Glutamatergic neuron (in vitro differentiated cells): ENCODE measurements at regions not wholly inside any gene's neighbourhood (a gene's known extent, or its start where the extent isn't known, plus 50 kb on each side); places are given as distances from the start of the nearest gene placed in this dataset.

Experiments used
- DNase-seq: peaks from one replicate; pipeline ENCODE4 v3.0.0; 2022
- H3K27ac Mint-ChIP-seq: one replicate; pipeline ENCODE4 v1.8.0; 2020; ENCODE audit warnings: mild to moderate bottlenecking, mixed read lengths, inconsistent platforms; ENCODE audit not compliant: unreplicated experiment
- H3K27me3 Mint-ChIP-seq: one replicate; pipeline ENCODE4 v1.8.0; 2020; ENCODE audit warnings: mild to moderate bottlenecking, moderate library complexity, mixed read lengths, inconsistent platforms; ENCODE audit not compliant: unreplicated experiment
- H3K36me3 Mint-ChIP-seq: one replicate; pipeline ENCODE4 v1.8.0; 2020; ENCODE audit warnings: mild to moderate bottlenecking, mixed read lengths, inconsistent platforms; ENCODE audit not compliant: unreplicated experiment
- H3K4me1 Mint-ChIP-seq: one replicate; pipeline ENCODE4 v1.8.0; 2020; ENCODE audit warnings: mild to moderate bottlenecking, low read depth, mixed read lengths, inconsistent platforms; ENCODE audit not compliant: unreplicated experiment
- H3K4me3 Mint-ChIP-seq: one replicate; pipeline ENCODE4 v1.8.0; 2020; ENCODE audit warnings: mild to moderate bottlenecking, mixed read lengths, inconsistent platforms; ENCODE audit not compliant: unreplicated experiment
- H3K9me3 Mint-ChIP-seq: one replicate; pipeline ENCODE4 v1.8.0; 2020; ENCODE audit warnings: mild to moderate bottlenecking, moderate library complexity, mixed read lengths, inconsistent platforms; ENCODE audit not compliant: unreplicated experiment
- CTCF ChIP-seq: fragments of 200-600 bp; sonication (generic); IDR thresholded peaks from one replicate; pipeline ENCODE4 v1.5.0; 2021; ENCODE audit not compliant: partially characterized antibody, unreplicated experiment

- H3K36me3 Mint-ChIP-seq, result no peaks in the 10 kb centered on the region
- H3K4me1 Mint-ChIP-seq, result no peaks in the 10 kb centered on the region
- H3K9me3 Mint-ChIP-seq, result no peaks in the 10 kb centered on the region
- H3K27ac Mint-ChIP-seq, result no peak overlapping the region
- no peaks in the 10 kb centered on the region for H3K27me3 Mint-ChIP-seq
- DNase-seq, result no peak
- no peak for TF ChIP-seq CTCF
- no peak overlapping the region for H3K4me3 Mint-ChIP-seq
Observed at GRCh38 chr12:25845415-25845814, 113.1 kb upstream of the RASSF8 start.

GRCh38 chr12:25852792-25853191 is 105.7 kb upstream of the RASSF8 start:
- DNase-seq, result no peak
- no peak overlapping the region for H3K27ac Mint-ChIP-seq
- no peak for TF ChIP-seq CTCF
- no peaks in the 10 kb centered on the region for H3K27me3 Mint-ChIP-seq
- no peaks in the 10 kb centered on the region for H3K4me1 Mint-ChIP-seq
- no peaks in the 10 kb centered on the region for H3K36me3 Mint-ChIP-seq
- H3K4me3 Mint-ChIP-seq, result no peak overlapping the region
- H3K9me3 Mint-ChIP-seq, result no peaks in the 10 kb centered on the region

- H3K9me3 Mint-ChIP-seq, result no peaks in the 10 kb centered on the region
- no peaks in the 10 kb centered on the region for H3K4me1 Mint-ChIP-seq
- no peaks in the 10 kb centered on the region for H3K27me3 Mint-ChIP-seq
- no peak overlapping the region for H3K4me3 Mint-ChIP-seq
- H3K36me3 Mint-ChIP-seq, result no peaks in the 10 kb centered on the region
- H3K27ac Mint-ChIP-seq, result no peak overlapping the region
- TF ChIP-seq CTCF, result no peak
- DNase-seq, result no peak
Observed at GRCh38 chr12:25853316-25854095, 105.0 kb upstream of the RASSF8 start.

GRCh38 chr12:25854991-25855390 is 103.5 kb upstream of the RASSF8 start:
- Mint-ChIP-seq H3K27me3 (no peaks in the 10 kb centered on the region), H3K4me3 (no peak overlapping the region), H3K27ac (no peak overlapping the region), H3K4me1 (no peaks in the 10 kb centered on the region), H3K36me3 (no peaks in the 10 kb centered on the region), H3K9me3 (no peaks in the 10 kb centered on the region)
- DNase-seq, result no peak
- TF ChIP-seq CTCF, result no peak

- H3K9me3 Mint-ChIP-seq, result no peaks in the 10 kb centered on the region
- no peak overlapping the region for H3K4me3 Mint-ChIP-seq
- no peaks in the 10 kb centered on the region for H3K36me3 Mint-ChIP-seq
- TF ChIP-seq CTCF, result no peak
- DNase-seq, result no peak
- no peaks in the 10 kb centered on the region for H3K4me1 Mint-ChIP-seq
- H3K27ac Mint-ChIP-seq, result no peak overlapping the region
- H3K27me3 Mint-ChIP-seq, result no peaks in the 10 kb centered on the region
Observed at GRCh38 chr12:25855716-25856115, 102.8 kb upstream of the RASSF8 start.
